Kidney (tissue), 13 donors: ENCODE measurements at regions not wholly inside any gene's neighbourhood (a gene's known extent, or its start where the extent isn't known, plus 50 kb on each side); places are given as distances from the start of the nearest gene placed in this dataset.

Experiments
- DNase-seq, 5 donors: peaks; one replicate each; pipeline ENCODE4 v3.0.0-alpha.2; 2013 to 2020
- FAIRE-seq: peaks from 2 replicates; lab custom pipeline; 2012; peaks lifted over from hg19 to GRCh38; lab: Jason Lieb, UNC
- H3K27ac ChIP-seq, 2 donors: one replicate each; pipeline ENCODE4 v1.7.0; 2013; ENCODE audit warnings: low read depth in 2 of 2, low read length in 2 of 2, inconsistent platforms in 1 of 2
- H3K27me3 ChIP-seq: one replicate; pipeline ENCODE4 v1.7.1; 2013; ENCODE audit warnings: low read length, inconsistent platforms; ENCODE audit not compliant: control insufficient read depth, insufficient read depth
- H3K36me3 ChIP-seq, 3 donors: one replicate each; pipeline versions ENCODE4 v1.7.0 to v1.7.1; 2013; ENCODE audit warnings: low read length in 3 of 3, control low read depth in 1 of 3, inconsistent platforms in 1 of 3; ENCODE audit not compliant: insufficient read depth in 3 of 3, control insufficient read depth in 2 of 3
- H3K4me1 ChIP-seq, 3 donors: one replicate each; pipeline versions ENCODE4 v1.7.0 to v1.7.1; 2013; ENCODE audit warnings: low read length in 3 of 3, inconsistent platforms in 1 of 3, low read depth in 1 of 3; ENCODE audit not compliant: control insufficient read depth in 2 of 3, insufficient read depth in 2 of 3
- H3K4me3 ChIP-seq, 3 donors: one replicate each; pipeline versions ENCODE4 v1.7.0 to v1.8.1; 2013; ENCODE audit warnings: low read length in 3 of 3, control low read depth in 1 of 3, inconsistent platforms in 1 of 3
- H3K9ac ChIP-seq, 3 donors: one replicate each; pipeline versions ENCODE4 v1.7.0 to v1.7.1; 2013; ENCODE audit warnings: low read length in 3 of 3, control low read depth in 1 of 3, inconsistent platforms in 1 of 3
- H3K9me3 ChIP-seq, 3 donors: one replicate each; pipeline versions ENCODE4 v1.7.0 to v1.7.1; 2013; ENCODE audit warnings: low read length in 3 of 3, control low read depth in 1 of 3, inconsistent platforms in 1 of 3; ENCODE audit not compliant: control insufficient read depth in 2 of 3, insufficient read depth in 1 of 3
- CTCF ChIP-seq: IDR thresholded peaks from 3 replicates; pipeline ENCODE4 v1.5.1; 2012; ENCODE audit warnings: mild to moderate bottlenecking, moderate library complexity, borderline replicate concordance; ENCODE audit not compliant: insufficient read depth; ENCODE audit errors: extremely low read depth
- intact Hi-C: fragments of 100-400 bp; cut with DNase I; formaldehyde crosslinking; loops from one replicate; pipeline ENCODE4 v1.11.1; 2022
- donor health status: control.
- donor health status: control.
- donor health status: control.
- donor health status: control.
- donor health status: control.
- donor health status: DM: yes; HTN: yes; CAD: no.
- donor health status: Normal renal cell carcinoma (clear cell type).

- H3K9ac ChIP-seq: no peak overlapping the region
- H3K27ac ChIP-seq: no peak overlapping the region
- no peak overlapping the region for H3K4me3 ChIP-seq
- no peaks in the 10 kb centered on the region for H3K4me1 ChIP-seq
- no peak for TF ChIP-seq CTCF
- no peak for DNase-seq
- intact Hi-C loops: no loop called here
- no peaks in the 10 kb centered on the region for H3K36me3 ChIP-seq
- H3K9me3 ChIP-seq: no peaks in the 10 kb centered on the region
- H3K27me3 ChIP-seq: no peaks in the 10 kb centered on the region
- no peak for FAIRE-seq
Measured at GRCh38 chr5:174378121-174378874, 332.8 kb downstream of the NSG2 start.

- Histone ChIP-seq H3K9me3 (no peaks in the 10 kb centered on the region), H3K4me3 (no peak overlapping the region), H3K9ac (no peak overlapping the region), H3K27ac (no peak overlapping the region), H3K4me1 (no peaks in the 10 kb centered on the region), H3K36me3 (no peaks in the 10 kb centered on the region), H3K27me3 (no peaks in the 10 kb centered on the region)
- no peak for TF ChIP-seq CTCF
- intact Hi-C loops: no loop called here
- FAIRE-seq (no peak), DNase-seq (no peak)
Measured at GRCh38 chr5:174380311-174380710, 334.8 kb downstream of the NSG2 start.

GRCh38 chr5:174381241-174381640 is 335.7 kb downstream of the NSG2 start:
- intact Hi-C loops: no loop called here
- FAIRE-seq (no peak), DNase-seq (no peak)
- Histone ChIP-seq H3K27ac (no peak overlapping the region), H3K9ac (no peak overlapping the region), H3K4me3 (no peak overlapping the region), H3K4me1 (no peaks in the 10 kb centered on the region), H3K9me3 (no peaks in the 10 kb centered on the region), H3K27me3 (no peaks in the 10 kb centered on the region), H3K36me3 (no peaks in the 10 kb centered on the region)
- TF ChIP-seq CTCF: no peak
